DMS79 treated with DMSO at 0.1 percent for 48 hours (cell line): ENCODE measurements at regions not wholly inside any gene's neighbourhood (a gene's known extent, or its start where the extent isn't known, plus 50 kb on each side); places are given as distances from the start of the nearest gene placed in this dataset.
"Not testable (repeated sequence)": the region's sequence is repeated elsewhere in the genome, so short reads cannot be mapped to it uniquely, and the experiment has no call there.

Source experiments
- DNase-seq: peaks from one replicate; lab custom pipeline; 2025; lab: John Stamatoyannopoulos, UW

- no peak for DNase-seq
These were observed 494.6 kb upstream of the EPHA5 start for GRCh38 chr4:66164869-66165268.

DNA sequence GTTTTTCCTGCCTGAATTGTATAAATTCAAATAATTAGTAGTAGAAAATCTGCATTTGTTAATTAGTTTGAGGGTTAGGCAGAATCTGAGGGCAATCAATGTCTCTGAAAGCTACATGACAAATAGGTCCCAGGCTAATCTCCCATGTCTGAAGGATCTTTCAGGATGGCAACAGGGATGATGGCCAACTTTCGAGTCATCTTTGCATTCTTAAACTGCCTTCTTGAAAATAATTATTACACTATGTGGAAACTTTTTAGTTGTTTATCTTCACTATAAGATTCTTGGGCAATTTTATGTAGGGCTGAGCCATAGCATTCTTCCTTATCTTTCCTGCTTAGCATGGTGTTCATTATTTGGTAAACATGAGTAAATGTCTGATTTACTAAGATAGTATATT lies 490.3 kb upstream of the EPHA5 start:
- no peak for DNase-seq

DNA sequence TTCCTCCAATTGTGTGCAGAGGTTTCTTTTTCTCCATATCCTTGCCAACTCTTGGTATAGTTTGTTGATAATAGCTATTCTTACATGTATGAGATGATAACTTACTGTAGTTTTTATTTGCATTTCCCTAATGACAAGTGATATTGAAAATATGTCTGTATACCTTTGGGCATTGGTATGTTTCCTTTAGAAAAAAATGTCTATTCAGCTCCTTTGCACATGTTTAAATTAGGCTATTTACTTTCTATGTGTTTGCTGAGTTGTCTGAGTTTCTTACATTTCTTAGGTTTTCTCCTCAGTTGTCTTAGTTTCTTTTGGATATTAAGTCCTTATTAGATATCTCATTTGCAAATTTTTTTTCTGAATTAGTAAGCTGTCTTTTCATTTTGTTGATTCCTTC lies 487.3 kb upstream of the EPHA5 start:
- DNase-seq, result no peak

- DNase-seq, result no peak
These were observed 459.8 kb upstream of the EPHA5 start for GRCh38 chr4:66130042-66130441.

DNA sequence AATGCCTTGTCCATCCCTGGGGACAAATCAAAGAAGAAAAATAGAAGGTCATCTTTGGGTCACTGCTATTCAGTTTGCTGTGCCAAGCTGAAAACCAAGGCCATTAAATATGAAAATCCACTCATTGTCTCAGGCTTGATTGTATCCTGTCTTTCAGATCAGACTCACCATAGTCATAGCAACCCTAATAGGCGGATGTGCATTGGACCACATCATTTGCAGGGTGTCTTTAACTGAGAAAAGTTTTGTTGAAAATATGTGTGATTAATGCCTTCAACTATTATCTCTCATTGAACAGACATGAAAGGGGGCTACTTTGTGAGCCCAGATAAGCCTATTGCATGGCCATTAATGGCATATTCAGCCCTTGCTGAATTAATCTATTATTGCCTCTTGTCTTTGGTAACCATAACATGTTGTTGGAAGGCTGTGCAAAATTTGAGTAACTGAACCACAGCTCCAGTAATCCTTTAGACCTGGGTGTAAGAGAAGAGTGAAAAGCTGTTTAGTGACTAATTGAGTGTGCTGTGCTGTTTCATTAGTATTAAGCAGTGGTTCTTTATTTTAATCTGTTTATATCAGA lies 453.6 kb upstream of the EPHA5 start:
- DNase-seq, result no peak

- no peak for DNase-seq
These were observed 452.9 kb upstream of the EPHA5 start for GRCh38 chr4:66123190-66123589.

GRCh38 chr4:66115231-66115630 lies 444.9 kb upstream of the EPHA5 start:
- DNase-seq, result not testable (repeated sequence)

GRCh38 chr4:66108898-66109297 lies 438.6 kb upstream of the EPHA5 start:
- no peak for DNase-seq

- no peak for DNase-seq
These were observed 426.9 kb upstream of the EPHA5 start for GRCh38 chr4:66097218-66097617.

- no peak for DNase-seq
These were observed 424.8 kb upstream of the EPHA5 start for GRCh38 chr4:66095065-66095464.

DNA sequence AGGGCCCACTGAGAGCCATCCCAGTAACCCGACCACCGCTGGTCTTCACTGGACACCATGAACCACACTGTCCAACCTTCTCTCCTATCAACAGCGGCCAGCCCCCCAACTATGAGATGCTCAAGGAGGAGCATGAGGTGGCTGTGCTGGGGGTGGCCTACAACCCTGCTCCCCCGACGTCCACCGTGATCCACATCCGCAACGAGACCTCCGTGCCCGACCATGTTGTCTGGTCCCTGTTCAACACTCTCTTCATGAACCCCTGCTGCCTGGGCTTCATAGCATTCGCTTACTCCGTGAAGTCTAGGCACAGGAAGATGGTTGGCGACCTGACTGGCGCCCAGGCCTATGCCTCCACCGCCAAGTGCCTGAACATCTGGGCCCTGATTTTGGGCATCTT lies 423.8 kb upstream of the EPHA5 start:
- DNase-seq, result no peak

DNA sequence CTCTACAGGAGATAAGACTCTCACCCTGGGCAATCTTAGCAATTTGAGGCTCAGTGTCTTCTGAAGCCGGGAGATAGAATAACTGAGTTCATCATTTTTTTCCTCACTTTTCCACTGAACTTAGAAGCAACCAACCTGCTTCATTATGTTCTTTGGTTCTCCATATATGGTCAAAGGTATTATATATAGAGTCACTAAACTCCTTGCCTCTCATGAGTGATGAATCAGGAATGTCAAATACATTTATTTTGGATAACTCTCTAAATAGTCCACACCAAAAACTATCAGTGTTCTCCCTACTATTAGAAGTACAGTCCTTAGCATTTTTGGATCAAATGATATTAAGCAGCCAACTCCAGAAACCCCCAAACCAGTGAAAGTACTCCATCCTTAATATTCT lies 421.5 kb upstream of the EPHA5 start:
- DNase-seq, result no peak

DNA sequence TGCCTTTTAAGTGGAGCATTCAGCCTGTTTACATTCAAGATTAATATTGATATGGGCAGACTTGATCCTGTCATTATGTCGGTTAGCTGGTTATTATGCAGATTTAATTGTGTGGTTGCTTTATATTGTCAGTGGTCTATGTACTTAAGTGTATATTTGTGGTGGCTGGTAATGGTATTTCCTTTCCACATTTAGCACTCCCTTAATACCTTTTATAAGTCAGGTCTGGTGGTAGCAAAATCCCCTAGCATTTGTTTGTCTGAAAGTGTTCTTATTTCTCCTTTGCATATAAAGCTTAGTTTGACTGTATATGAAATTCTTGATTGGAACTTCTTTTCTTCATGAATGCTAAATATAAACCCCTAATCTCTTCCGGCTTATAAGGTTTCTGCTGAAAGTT lies 403.7 kb upstream of the EPHA5 start:
- no peak for DNase-seq

DNA sequence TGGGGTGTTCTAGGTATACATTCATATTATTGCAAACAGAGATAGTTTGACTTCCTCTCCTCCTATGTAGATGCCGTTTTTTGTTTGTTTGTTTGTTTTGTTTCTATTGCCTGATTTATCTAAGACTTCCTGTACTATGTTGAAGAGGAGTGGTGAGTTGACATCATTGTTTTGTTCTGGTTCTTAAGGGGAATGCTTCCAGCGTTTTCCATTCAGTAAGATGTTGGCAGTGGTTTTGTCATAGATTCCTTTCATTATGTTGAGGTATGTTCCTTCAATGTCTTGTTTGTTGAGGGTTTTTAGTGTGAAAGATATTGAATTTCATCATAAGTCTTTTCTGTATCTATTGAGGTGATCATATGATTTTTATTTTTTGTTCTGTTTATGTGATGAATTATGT lies 401.6 kb upstream of the EPHA5 start:
- no peak for DNase-seq

DNA sequence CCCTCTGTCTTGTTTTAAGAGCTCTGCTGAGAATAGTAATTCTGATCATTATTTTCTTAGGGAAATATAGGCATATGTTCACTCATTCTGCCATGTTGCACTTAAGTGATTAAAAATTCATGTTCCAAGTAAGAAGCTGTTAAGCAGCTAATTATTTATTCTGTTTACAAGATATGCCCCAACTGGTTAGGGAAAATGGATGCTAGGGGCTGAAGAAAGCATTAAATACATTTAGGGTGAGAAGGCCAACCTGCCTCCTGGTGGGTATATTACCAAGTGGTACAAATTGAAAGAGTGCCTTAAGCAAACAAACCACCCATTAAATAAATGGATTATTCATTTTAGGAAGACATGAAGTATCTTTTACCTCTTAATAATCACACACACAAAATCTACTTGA lies 392.6 kb upstream of the EPHA5 start:
- DNase-seq, result no peak

- no peak for DNase-seq
These were observed 391.8 kb upstream of the EPHA5 start for GRCh38 chr4:66062044-66062443.

- no peak for DNase-seq
These were observed 389.3 kb upstream of the EPHA5 start for GRCh38 chr4:66059556-66059955.

DNA sequence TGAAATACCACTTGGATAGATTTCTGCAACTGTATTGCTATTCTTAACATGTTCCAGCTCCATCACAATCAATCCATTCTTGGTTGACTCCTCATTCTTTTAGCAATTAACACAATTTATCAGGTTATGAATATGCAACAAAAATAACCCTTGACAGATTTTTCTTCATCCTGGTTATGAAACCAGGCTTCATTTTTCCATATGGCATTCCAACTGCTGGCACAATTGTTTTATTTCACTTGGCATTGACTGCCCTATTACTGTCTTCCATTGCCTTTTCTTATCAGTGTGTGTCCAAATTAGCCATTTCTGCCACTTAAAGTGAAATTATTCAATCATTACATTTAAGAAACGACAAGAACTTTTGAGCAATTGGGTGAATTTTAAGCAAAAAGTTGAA lies 388.8 kb upstream of the EPHA5 start:
- DNase-seq, result no peak

- DNase-seq, result no peak
These were observed 385.7 kb upstream of the EPHA5 start for GRCh38 chr4:66055999-66056398.

DNA sequence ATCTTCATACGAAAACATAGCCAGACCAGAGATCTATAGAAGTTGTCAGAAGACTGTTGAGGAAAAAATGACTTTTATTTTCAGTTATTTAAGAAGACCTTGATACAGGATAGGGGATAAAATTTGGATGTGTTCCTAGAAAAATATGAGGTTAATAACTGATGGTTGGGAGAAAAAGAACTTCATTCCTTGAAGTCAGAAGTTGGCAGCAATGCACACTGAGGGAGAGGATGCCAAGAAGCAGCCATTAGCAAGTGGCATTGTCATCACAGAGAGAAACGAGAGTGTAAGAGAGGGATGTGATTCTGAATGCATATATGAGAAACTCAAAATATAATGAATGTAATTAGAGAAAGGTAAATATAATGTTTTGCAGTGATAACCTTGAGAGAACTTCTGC lies 382.1 kb upstream of the EPHA5 start:
- no peak for DNase-seq

- no peak for DNase-seq
These were observed 378.6 kb upstream of the EPHA5 start for GRCh38 chr4:66048861-66049260.

DNA sequence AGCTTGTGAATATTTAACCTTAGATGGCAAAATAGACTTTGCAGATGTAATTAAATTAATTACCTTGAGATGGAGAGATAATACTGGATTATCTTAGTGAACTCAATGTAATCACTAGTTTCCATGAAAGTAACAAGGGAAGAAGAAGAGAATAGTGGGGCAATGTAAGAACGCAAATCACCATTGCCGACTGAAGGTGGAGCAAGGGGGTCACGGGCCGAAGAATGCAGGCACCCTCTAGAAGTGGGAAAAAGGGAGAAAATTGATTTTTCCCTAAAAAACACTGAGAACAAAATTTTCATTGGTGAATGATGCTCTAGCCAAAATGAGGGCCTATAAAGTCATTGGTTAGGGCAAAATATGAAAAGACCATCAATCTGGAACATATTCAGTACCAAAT lies 375.6 kb upstream of the EPHA5 start:
- no peak for DNase-seq

- DNase-seq, result no peak
These were observed 365.4 kb upstream of the EPHA5 start for GRCh38 chr4:66035701-66036100.

DNA sequence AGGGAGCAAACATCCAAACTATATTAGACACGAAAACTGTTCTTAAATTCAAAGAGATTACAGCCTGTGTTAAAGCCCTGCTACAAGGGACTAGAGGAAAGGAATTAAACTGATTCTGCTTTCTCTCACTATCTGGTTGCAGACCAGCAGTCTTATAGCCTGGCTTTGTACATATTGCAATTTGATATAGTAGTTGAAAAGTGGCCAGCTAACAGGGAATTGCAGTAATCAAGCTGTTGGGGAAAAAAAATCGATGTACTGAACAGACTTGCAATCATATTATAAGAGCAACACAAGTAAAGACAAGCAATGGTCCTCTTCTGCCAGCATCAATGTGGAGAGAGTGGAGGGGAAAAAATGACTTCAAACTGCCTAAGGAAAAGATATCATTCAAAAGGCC lies 364.4 kb upstream of the EPHA5 start:
- peak; percentile 0 for DNase-seq

DNA sequence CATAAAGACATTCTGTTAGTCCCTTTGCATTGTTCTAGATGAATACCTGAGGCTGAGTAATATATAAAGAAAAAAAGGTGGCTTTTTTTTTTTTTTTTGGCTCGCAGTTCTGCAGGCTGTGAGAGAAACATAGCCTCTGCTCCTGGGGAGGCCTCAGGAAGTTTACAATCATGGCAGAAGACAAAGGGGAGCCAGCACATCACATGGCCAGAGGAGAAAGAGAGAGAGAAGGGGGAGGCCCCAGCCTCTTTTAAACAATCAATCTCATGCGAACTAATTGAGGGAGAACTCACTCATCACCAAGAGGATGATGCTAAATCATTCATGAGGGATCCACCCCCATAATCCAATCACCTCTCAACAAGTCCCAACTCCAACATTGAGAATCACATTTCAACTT lies 364.0 kb upstream of the EPHA5 start:
- DNase-seq, result no peak
